ENCODE measurements at regions not wholly inside any gene's neighbourhood (a gene's known extent, or its start where the extent isn't known, plus 50 kb on each side); places are given as distances from the start of the nearest gene placed in this dataset.

DNA sequence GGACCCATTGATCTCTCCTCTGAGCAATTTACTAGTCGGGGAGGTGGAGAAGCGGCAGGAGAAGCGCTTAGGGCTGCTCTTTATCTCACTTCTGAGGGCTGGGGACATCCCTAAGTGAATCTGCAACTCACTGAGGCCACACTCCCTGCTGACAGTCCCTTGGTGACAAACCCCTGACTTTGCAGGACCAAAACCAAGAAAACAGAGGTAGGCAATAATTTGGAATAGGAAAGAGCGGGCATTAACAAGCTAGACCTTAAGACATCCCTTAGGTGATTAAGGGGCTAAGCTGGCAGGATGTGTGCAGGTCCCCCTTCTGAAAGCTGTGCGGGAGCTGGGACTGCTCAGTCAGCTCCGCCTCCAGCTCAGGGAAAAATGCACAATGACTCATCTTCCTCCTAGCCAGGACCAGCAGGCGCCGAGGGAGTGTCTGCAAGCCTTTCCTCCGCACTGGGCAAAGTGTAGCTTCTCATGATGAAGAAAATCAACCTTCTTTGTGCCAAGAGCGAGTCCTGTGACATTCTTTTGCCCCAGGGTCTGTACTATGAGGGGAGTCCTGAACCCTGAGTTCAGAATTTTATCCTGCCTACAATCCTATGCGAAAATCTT lies 63.3 kb downstream of the BOD1L2 start:
- 11 to 14% methylated on average over 11 of the region's 11 CpGs for WGBS, 2 donors
- peak; percentile 14 to 17 for DNase-seq (ENCODE audit: low spot score in 2 of 2)
- no peaks in the 10 kb centered on the region for H3K27me3 ChIP-seq
- no peaks in the 10 kb centered on the region for H3K36me3 ChIP-seq
- no peak for TF ChIP-seq POLR2A (IDR thresholded peaks at IDR 0.05)
- no peak overlapping the region for H3K27ac ChIP-seq
- H3K9me3 ChIP-seq: no peaks in the 10 kb centered on the region
- no peak overlapping the region for H3K4me3 ChIP-seq
- H3K4me1 ChIP-seq: peaks cover 0 to 11% (median 2%) of the 10 kb centered on the region in 4 donors

DNA sequence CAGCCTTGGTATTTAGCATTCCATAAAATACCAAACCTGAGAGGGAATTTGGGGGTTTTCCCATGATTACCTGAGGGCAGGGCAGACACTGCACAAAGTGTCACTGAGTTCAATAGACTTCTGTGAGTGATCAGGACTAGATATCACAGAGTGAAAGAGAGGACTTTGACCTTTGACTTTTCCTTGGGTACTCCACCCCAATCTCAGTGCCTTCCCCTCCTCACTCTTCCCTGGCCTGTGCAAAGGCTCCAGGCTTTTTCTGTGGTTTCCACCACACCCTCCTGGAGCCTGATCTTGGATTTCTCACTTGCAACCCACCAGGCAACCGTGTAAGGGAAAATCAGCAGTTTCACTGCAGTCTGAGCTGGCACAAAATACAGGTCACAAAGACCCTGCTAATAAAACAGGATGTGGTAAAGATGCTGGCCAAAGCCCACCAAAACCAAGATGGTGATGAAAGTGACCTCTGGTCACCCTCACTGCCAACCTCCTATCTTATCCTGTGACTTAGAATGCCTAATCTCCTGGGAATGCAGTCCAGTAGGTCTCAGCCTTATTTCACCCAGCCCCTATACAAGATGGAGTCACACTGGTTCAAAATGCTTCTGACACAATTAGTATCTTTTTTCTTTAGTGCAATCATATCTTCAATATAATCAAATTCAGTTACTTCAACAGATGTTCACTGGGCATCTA lies 64.0 kb downstream of the BOD1L2 start:
- TF ChIP-seq EP300 (IDR thresholded peaks at IDR 0.05) (no peak), POLR2A (IDR thresholded peaks at IDR 0.05) (no peak), CTCF (IDR thresholded peaks at IDR 0.05) (no peak)
- H3K4me1 ChIP-seq: peaks cover 0 to 11% (median 2%) of the 10 kb centered on the region in 4 donors
- H3K4me3 ChIP-seq: no peak overlapping the region
- H3K27ac ChIP-seq: no peak overlapping the region
- no peaks in the 10 kb centered on the region for H3K36me3 ChIP-seq
- no peaks in the 10 kb centered on the region for H3K9me3 ChIP-seq
- WGBS, 2 donors: 50 to 58% methylated on average over 1 of the region's 1 CpG
- DNase-seq (ENCODE audit: low spot score in 2 of 2): no peak
- H3K27me3 ChIP-seq: no peaks in the 10 kb centered on the region

- H3K4me3 ChIP-seq: no peak overlapping the region
- H3K27me3 ChIP-seq: no peaks in the 10 kb centered on the region
- TF ChIP-seq CTCF (IDR thresholded peaks at IDR 0.05) (no peak), POLR2A (IDR thresholded peaks at IDR 0.05) (no peak), EP300 (IDR thresholded peaks at IDR 0.05) (no peak)
- WGBS, 2 donors: 65 to 69% methylated on average over 3 of the region's 3 CpGs
- no peaks in the 10 kb centered on the region for H3K9me3 ChIP-seq
- H3K36me3 ChIP-seq: no peaks in the 10 kb centered on the region
- no peak for DNase-seq (ENCODE audit: low spot score in 2 of 2)
- no peak overlapping the region for H3K27ac ChIP-seq
- peaks cover 0 to 11% (median 2%) of the 10 kb centered on the region in 4 donors for H3K4me1 ChIP-seq
Measured at GRCh38 chr18:57211412-57211750, 64.5 kb downstream of the BOD1L2 start.

- Histone ChIP-seq H3K27me3 (no peaks in the 10 kb centered on the region), H3K36me3 (no peaks in the 10 kb centered on the region), H3K4me1 (peaks cover 0 to 11% (median 2%) of the 10 kb centered on the region in 4 donors), H3K27ac (no peak overlapping the region), H3K4me3 (no peak overlapping the region), H3K9me3 (no peaks in the 10 kb centered on the region)
- TF ChIP-seq POLR2A (IDR thresholded peaks at IDR 0.05): no peak
- TF ChIP-seq EP300 (IDR thresholded peaks at IDR 0.05): no peak
- no peak for TF ChIP-seq CTCF (IDR thresholded peaks at IDR 0.05)
- DNase-seq (ENCODE audit: low spot score in 2 of 2): no peak
- WGBS, 2 donors: 76 to 79% methylated on average over 1 of the region's 1 CpG
Measured at GRCh38 chr18:57211776-57212175, 64.9 kb downstream of the BOD1L2 start.

DNA sequence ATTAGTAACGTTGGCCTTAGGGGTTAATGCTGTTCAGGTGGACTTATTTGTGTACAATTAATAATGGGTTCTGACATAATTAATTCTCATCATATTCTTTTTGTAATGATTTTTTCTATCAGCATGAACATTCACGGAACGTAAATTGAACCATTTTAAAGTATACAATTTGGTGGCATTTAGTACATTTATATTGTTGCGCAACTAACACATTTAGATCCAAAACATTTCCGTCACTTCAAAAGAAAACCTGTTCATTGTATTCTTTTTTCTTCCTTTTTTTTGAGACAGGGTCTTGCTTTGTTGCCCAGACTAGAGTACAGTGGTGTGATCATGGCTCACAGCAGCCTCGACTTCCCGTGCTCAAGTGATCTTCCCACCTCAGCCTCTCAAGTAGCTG lies 65.8 kb downstream of the BOD1L2 start:
- no peak overlapping the region for H3K27ac ChIP-seq
- 92% methylated on average over 7 of the region's 7 CpGs for WGBS, 2 donors
- H3K4me1 ChIP-seq: peaks cover 0 to 11% (median 2%) of the 10 kb centered on the region in 4 donors
- no peaks in the 10 kb centered on the region for H3K36me3 ChIP-seq
- TF ChIP-seq EP300 (IDR thresholded peaks at IDR 0.05) (no peak), POLR2A (IDR thresholded peaks at IDR 0.05) (no peak), CTCF (IDR thresholded peaks at IDR 0.05) (no peak)
- DNase-seq (ENCODE audit: low spot score in 2 of 2): no peak
- H3K27me3 ChIP-seq: no peaks in the 10 kb centered on the region
- no peak overlapping the region for H3K4me3 ChIP-seq
- no peaks in the 10 kb centered on the region for H3K9me3 ChIP-seq
